H1 (cell line): ENCODE measurements at regions not wholly inside any gene's neighbourhood (a gene's known extent, or its start where the extent isn't known, plus 50 kb on each side); places are given as distances from the start of the nearest gene placed in this dataset.

Experiments used
- CTCF ChIA-PET: fragments of 300-600 bp; sonication (Branson Sonifier 250); formaldehyde crosslinking; loops from one replicate; lab custom pipeline; 2021; ENCODE audit not compliant: partially characterized antibody; lab: Charles Lee
- POLR2A ChIA-PET: fragments of 300-600 bp; sonication (Branson Sonifier 250); formaldehyde crosslinking; loops from one replicate; lab custom pipeline; 2021; ENCODE audit warnings: inconsistent platforms; ENCODE audit not compliant: partially characterized antibody; lab: Charles Lee
- DNase-seq, 2 experiments: peaks; one replicate each; pipeline versions ENCODE4 v3.0.0 to v3.0.0-alpha.2; 2010 to 2022; ENCODE audit warnings: low spot score in 2 of 2, low read depth in 1 of 2, mixed read lengths in 1 of 2
- FAIRE-seq: peaks from 2 replicates; lab custom pipeline; 2011; peaks lifted over from hg19 to GRCh38; lab: Jason Lieb, UNC
- H2AFZ ChIP-seq: 2 replicates; pipeline ENCODE4 v1.8.1; 2012; ENCODE audit warnings: low read length, inconsistent platforms
- H2AK5ac ChIP-seq: 2 replicates; pipeline ENCODE4 v1.6.1; 2013; ENCODE audit warnings: low read depth, low read length
- H2BK120ac ChIP-seq: replicated peaks from 2 replicates; pipeline ENCODE3; 2013; ENCODE audit warnings: low read depth, low read length, inconsistent platforms
- H2BK12ac ChIP-seq: 2 replicates; pipeline ENCODE4 v1.6.1; 2013; ENCODE audit warnings: low read depth, low read length
- H2BK15ac ChIP-seq: 2 replicates; pipeline ENCODE4 v1.6.1; 2013; ENCODE audit warnings: low read length
- H2BK20ac ChIP-seq: 2 replicates; pipeline ENCODE4 v1.6.1; 2013; ENCODE audit warnings: low read length
- H2BK5ac ChIP-seq: 2 replicates; pipeline ENCODE4 v1.6.1; 2013; ENCODE audit warnings: low read depth, low read length
- H3K14ac ChIP-seq: 2 replicates; pipeline ENCODE4 v1.6.1; 2013; ENCODE audit warnings: inconsistent platforms; ENCODE audit not compliant: insufficient read length
- H3K18ac ChIP-seq: 2 replicates; pipeline ENCODE4 v1.6.1; 2013; ENCODE audit warnings: low read length; ENCODE audit errors: extremely low read depth
- H3K23ac ChIP-seq: 2 replicates; pipeline ENCODE4 v1.6.1; 2013; ENCODE audit warnings: inconsistent platforms; ENCODE audit not compliant: insufficient read length
- H3K23me2 ChIP-seq: 2 replicates; pipeline ENCODE4 v1.6.1; 2013; ENCODE audit warnings: low read depth, low read length
- H3K27ac ChIP-seq: 2 replicates; pipeline ENCODE4 v1.6.1; 2011; ENCODE audit warnings: low read depth, low read length, inconsistent platforms
- H3K27me3 ChIP-seq, 4 experiments: replicated peaks in 1 of 4; 1 replicate in 1 of 4; 2 replicates in 3 of 4; pipeline versions ENCODE4 v1.6.1 to v1.8.1; 2011 to 2013; ENCODE audit warnings: low read length in 3 of 4, mild to moderate bottlenecking in 3 of 4, inconsistent platforms in 2 of 4, mixed read lengths in 2 of 4, moderate library complexity in 1 of 4; ENCODE audit not compliant: control insufficient read depth in 3 of 4, insufficient read depth in 3 of 4; ENCODE audit errors: extremely low read depth in 1 of 4
- H3K36me3 ChIP-seq, 4 experiments: 2 replicates each; pipeline versions ENCODE4 v1.6.1 to v1.8.1; 2011 to 2013; ENCODE audit warnings: mild to moderate bottlenecking in 4 of 4, low read length in 3 of 4, moderate library complexity in 2 of 4, control low read depth in 1 of 4, inconsistent platforms in 1 of 4; ENCODE audit not compliant: insufficient read depth in 4 of 4, control insufficient read depth in 2 of 4
- H3K4ac ChIP-seq: replicated peaks from 2 replicates; pipeline ENCODE3; 2013; ENCODE audit warnings: low read length, low read depth, mixed read lengths, inconsistent platforms; ENCODE audit not compliant: insufficient read length
- H3K4me1 ChIP-seq, 4 experiments: replicated peaks in 1 of 4; 1 replicate in 1 of 4; 2 replicates in 3 of 4; pipeline versions ENCODE4 v1.6.1 to v1.8.1; 2011 to 2013; ENCODE audit warnings: low read length in 3 of 4, inconsistent platforms in 2 of 4, mixed read lengths in 1 of 4; ENCODE audit not compliant: insufficient read depth in 4 of 4, control insufficient read depth in 3 of 4
- H3K4me2 ChIP-seq, 2 experiments: 2 replicates each; pipeline versions ENCODE4 v1.6.1 to v1.8.1; 2011 to 2013; ENCODE audit warnings: low read depth in 2 of 2, low read length in 2 of 2, control low read depth in 1 of 2, inconsistent platforms in 1 of 2, mild to moderate bottlenecking in 1 of 2; ENCODE audit not compliant: insufficient read depth in 1 of 2
- H3K4me3 ChIP-seq, 4 experiments: fragments of 200-600, 300-600 bp in 1 of 4; sonication (generic), shearing (Covaris generic), sonication (Bioruptor Twin) in 1 of 4; 2 replicates each; pipeline versions ENCODE4 v1.5.1 to v1.8.1; 2011 to 2016; ENCODE audit warnings: low read length in 4 of 4, low read depth in 3 of 4, control low read depth in 2 of 4, inconsistent platforms in 2 of 4, mild to moderate bottlenecking in 2 of 4, mixed read lengths in 1 of 4, moderate library complexity in 1 of 4; ENCODE audit not compliant: insufficient read depth in 2 of 4; ENCODE audit errors: extremely low read depth in 1 of 4
- H3K56ac ChIP-seq: replicated peaks from 2 replicates; pipeline ENCODE3; 2013; ENCODE audit warnings: low read depth, mild to moderate bottlenecking, mixed read lengths, low read length, inconsistent platforms; ENCODE audit not compliant: insufficient read length
- H3K79me1 ChIP-seq: 2 replicates; pipeline ENCODE4 v1.6.1; 2013; ENCODE audit warnings: low read depth, low read length, control low read depth
- H3K79me2 ChIP-seq, 2 experiments: 2 replicates each; pipeline versions ENCODE4 v1.6.1 to v1.8.1; 2012 to 2013; ENCODE audit warnings: low read length in 2 of 2, mild to moderate bottlenecking in 2 of 2, inconsistent platforms in 1 of 2; ENCODE audit not compliant: insufficient read depth in 2 of 2, control insufficient read depth in 1 of 2
- H3K9ac ChIP-seq, 4 experiments: replicated peaks in 1 of 4; 1 replicate in 1 of 4; 2 replicates in 3 of 4; pipeline versions ENCODE4 v1.6.1 to v1.8.1; 2011 to 2013; ENCODE audit warnings: low read depth in 3 of 4, low read length in 3 of 4, control low read depth in 2 of 4, mild to moderate bottlenecking in 2 of 4, moderate library complexity in 2 of 4, inconsistent platforms in 1 of 4; ENCODE audit errors: extremely low read depth in 1 of 4
- H3K9me3 ChIP-seq, 2 experiments: 2 replicates each; pipeline versions ENCODE4 v1.6.1 to v1.8.1; 2012 to 2013; ENCODE audit warnings: mild to moderate bottlenecking in 2 of 2, moderate library complexity in 2 of 2, control low read depth in 1 of 2, inconsistent platforms in 1 of 2, low read depth in 1 of 2, low read length in 1 of 2, mixed read lengths in 1 of 2; ENCODE audit not compliant: insufficient read depth in 2 of 2
- H4K20me1 ChIP-seq, 2 experiments: replicated peaks in 1 of 2; 2 replicates each; pipeline versions ENCODE3 to v1.8.1; 2011 to 2013; ENCODE audit warnings: inconsistent platforms in 2 of 2, low read length in 2 of 2, mild to moderate bottlenecking in 1 of 2; ENCODE audit not compliant: insufficient read depth in 2 of 2, control insufficient read depth in 1 of 2
- H4K5ac ChIP-seq: 2 replicates; pipeline ENCODE4 v1.6.1; 2013; ENCODE audit warnings: low read length, low read depth, mixed read lengths, inconsistent platforms; ENCODE audit not compliant: insufficient read length
- H4K8ac ChIP-seq: 2 replicates; pipeline ENCODE4 v1.8.0; 2013; ENCODE audit warnings: mild to moderate bottlenecking, moderate library complexity, low read length, inconsistent platforms; ENCODE audit not compliant: insufficient read depth; ENCODE audit errors: extremely low read depth
- H4K91ac ChIP-seq: replicated peaks from 2 replicates; pipeline ENCODE3; 2013; ENCODE audit warnings: low read length, mixed read lengths, inconsistent platforms; ENCODE audit not compliant: insufficient read length
- ATF2 ChIP-seq: IDR thresholded peaks from 2 replicates; pipeline ENCODE4 v1.6.1; 2012; ENCODE audit warnings: low read length, inconsistent platforms
- CBX5 ChIP-seq: fragments of 300-800, 300-1000 bp; sonication (generic); IDR thresholded peaks from 2 replicates; pipeline ENCODE4 v1.7.1; 2016; ENCODE audit warnings: antibody characterized with exemption, low read length, low read depth
- KDM4A ChIP-seq: IDR thresholded peaks from one replicate; pipeline ENCODE4 v1.7.1; 2012; ENCODE audit warnings: low read depth, mild to moderate bottlenecking, moderate library complexity, low read length, inconsistent platforms; ENCODE audit not compliant: severe bottlenecking
- RBBP5 ChIP-seq: IDR thresholded peaks from 2 replicates; pipeline ENCODE4 v1.7.1; 2012; ENCODE audit warnings: low read depth, mild to moderate bottlenecking, inconsistent platforms, low read length, moderate library complexity, borderline replicate concordance
- RFX5 ChIP-seq: IDR thresholded peaks from 2 replicates; pipeline ENCODE4 v1.6.1; 2011; ENCODE audit warnings: low read depth, low read length, improper control_type of control experiment, borderline replicate concordance
- RNF2 ChIP-seq: fragments of 200-900, 300-1000 bp; sonication (generic); IDR thresholded peaks from 2 replicates; pipeline ENCODE4 v1.7.1; 2016; ENCODE audit warnings: borderline replicate concordance, low read depth, mild to moderate bottlenecking, antibody characterized with exemption, low read length; ENCODE audit not compliant: poor library complexity, severe bottlenecking; ENCODE audit errors: missing control alignments
- SIN3A ChIP-seq, 2 experiments: IDR thresholded peaks in 1 of 2; conservative IDR thresholded peaks in 1 of 2; 2 replicates each; pipeline ENCODE4 v1.6.1; 2011 to 2012; ENCODE audit warnings: low read length in 2 of 2, improper control_type of control experiment in 1 of 2, low read depth in 1 of 2, mild to moderate bottlenecking in 1 of 2
- SIX5 ChIP-seq: IDR thresholded peaks from 2 replicates; pipeline ENCODE4 v1.6.1; 2011; ENCODE audit warnings: mild to moderate bottlenecking, low read depth, low read length
- TBP ChIP-seq: IDR thresholded peaks from 2 replicates; pipeline ENCODE4 v1.6.1; 2011; ENCODE audit warnings: low read depth, low read length, improper control_type of control experiment
- WGBS, 2 experiments: shearing (Covaris generic) in 1 of 2; methylation state at CpG; one replicate each; pipeline versions ENCODE4 v1.1.6 to v1.1.7; 2013 to 2015; ENCODE audit warnings: low lambda C conversion rate in 2 of 2, mixed read lengths in 2 of 2, inconsistent platforms in 1 of 2, low coverage in 1 of 2, missing lambda C conversion rate in 1 of 2; ENCODE audit not compliant: insufficient replicate concordance in 2 of 2, insufficient coverage in 1 of 2, insufficient read length in 1 of 2; ENCODE audit errors: extremely low coverage in 1 of 2, missing lambda C conversion rate in 1 of 2; 5-methylcytosine and 5-hydroxymethylcytosine counted together

- H3K79me2 ChIP-seq: no peaks in the 10 kb centered on the region
- ChIA-PET POLR2A (no interaction called here), CTCF (no interaction called here)
Measured at GRCh38 chr16:6837722-6838121, 494.9 kb upstream of the RBFOX1 start.

More at GRCh38 chr16:6837722-6838121, 494.9 kb upstream of the RBFOX1 start:
- Histone ChIP-seq H2AK5ac (no peak overlapping the region), H2AFZ (no peak overlapping the region), H2BK12ac (no peak overlapping the region), H4K20me1 (no peaks in the 10 kb centered on the region), H3K56ac (no peak overlapping the region), H2BK5ac (no peak overlapping the region), H3K14ac (no peak overlapping the region), H3K9me3 (no peaks in the 10 kb centered on the region), H2BK15ac (no peak overlapping the region), H3K4me3 (no peak overlapping the region), H2BK20ac (no peak overlapping the region), H2BK120ac (no peak overlapping the region), H3K4me1 (no peaks in the 10 kb centered on the region), H3K9ac (no peak overlapping the region)
- WGBS, 2 experiments: 73% methylated on average over 2 of the region's 2 CpGs; no CpG with 5 or more reads in 1 of the 2 experiments
- no peak for FAIRE-seq
- TF ChIP-seq RFX5: no peak
- no peak for TF ChIP-seq RNF2
- TF ChIP-seq TBP: no peak
- TF ChIP-seq KDM4A: no peak
- TF ChIP-seq RBBP5: no peak
- no peak for TF ChIP-seq SIN3A (conservative IDR thresholded peaks at IDR 0.05 in 1 of 2, IDR thresholded peaks at IDR 0.05 in 1 of 2; ENCODE audit: low read depth in 1 of 2, low read length in 2 of 2)
- TF ChIP-seq SIX5: no peak
- TF ChIP-seq CBX5: no peak
- no peak for TF ChIP-seq ATF2
- TF ChIP-seq, all 59 proteins: peak for 0
- no peak for DNase-seq
- no peak overlapping the region for H3K27ac ChIP-seq
- no peak overlapping the region for H4K8ac ChIP-seq
- no peak overlapping the region for H3K4me2 ChIP-seq
- H3K23ac ChIP-seq: no peak overlapping the region
- H3K23me2 ChIP-seq: no peaks in the 10 kb centered on the region
- no peak overlapping the region for H4K91ac ChIP-seq
- no peaks in the 10 kb centered on the region for H3K27me3 ChIP-seq
- H3K79me1 ChIP-seq: no peaks in the 10 kb centered on the region
- no peaks in the 10 kb centered on the region for H3K36me3 ChIP-seq
- no peak overlapping the region for H4K5ac ChIP-seq
- no peak overlapping the region for H3K4ac ChIP-seq
- H3K18ac ChIP-seq: no peak overlapping the region
